ENCODE measurements at regions not wholly inside any gene's neighbourhood (a gene's known extent, or its start where the extent isn't known, plus 50 kb on each side); places are given as distances from the start of the nearest gene placed in this dataset.
"Not testable (repeated sequence)": the region's sequence is repeated elsewhere in the genome, so short reads cannot be mapped to it uniquely, and the experiment has no call there.

DNA sequence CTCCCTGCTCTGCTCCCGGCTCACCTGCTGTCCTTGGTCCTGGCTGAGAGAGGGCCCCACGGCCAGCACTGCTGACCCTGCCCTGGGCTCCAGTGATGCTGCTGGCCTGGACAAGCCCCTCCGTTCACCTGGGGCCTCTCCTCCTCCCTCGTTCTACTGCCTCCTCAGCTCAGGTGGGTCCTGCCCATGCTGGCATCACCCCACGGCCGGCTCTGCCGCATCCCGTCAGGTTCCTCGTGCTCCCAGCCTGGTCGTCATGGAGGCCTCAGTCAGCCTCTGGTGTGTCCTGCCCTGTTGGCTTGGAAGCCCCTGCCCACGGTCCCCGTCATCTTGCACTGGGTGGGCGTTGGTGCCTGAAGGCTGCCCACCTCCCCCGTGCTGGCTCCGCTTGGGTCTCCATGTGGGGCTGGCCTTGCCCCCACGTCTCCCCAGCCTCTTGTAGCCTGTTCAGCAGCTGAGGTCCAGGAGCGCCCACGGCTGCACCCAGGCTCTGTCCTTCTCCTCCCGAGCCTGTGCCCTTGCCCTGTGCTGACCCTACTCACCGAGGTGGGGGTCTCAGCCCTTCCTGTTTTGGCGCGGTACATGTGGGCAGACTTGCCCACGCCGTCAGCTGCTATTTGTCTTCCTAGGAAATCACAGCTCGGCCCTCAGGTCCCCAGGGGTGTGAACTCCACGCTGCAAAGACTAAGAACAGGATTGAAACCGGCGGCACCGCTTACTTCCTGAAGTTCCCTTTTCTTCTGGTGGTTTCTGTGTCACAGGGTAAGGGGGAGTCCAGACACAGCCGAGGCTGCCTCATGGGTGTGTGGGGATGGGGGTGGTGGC is 121.6 kb downstream of the TMEM121 start:
- Histone ChIP-seq H3K4me1 (ENCODE audit: control insufficient read depth, extremely low read depth, insufficient read depth, low read length) (no peaks in the 10 kb centered on the region), H3K27ac (ENCODE audit: insufficient read depth, low read depth, low read length) (no peak overlapping the region), H3K9me3 (replicated peaks; ENCODE audit: control insufficient read depth, insufficient read depth, low read length) (peaks cover 3% of the 10 kb centered on the region), H3K36me3 (ENCODE audit: control insufficient read depth in 2 of 2, extremely low read depth in 1 of 2, insufficient read depth in 2 of 2, low read length in 2 of 2) (no peaks in the 10 kb centered on the region), H2AFZ (ENCODE audit: low read depth, low read length) (no peak overlapping the region), H4K20me1 (replicated peaks; ENCODE audit: control insufficient read depth, extremely low read depth, insufficient read depth, low read length) (no peaks in the 10 kb centered on the region), H3K4me2 (ENCODE audit: insufficient read depth, low read length) (no peak overlapping the region), H3K9me1 (replicated peaks; ENCODE audit: control insufficient read depth, extremely low read depth, insufficient read depth, low read length) (no peaks in the 10 kb centered on the region), H3K4me3 (replicated peaks in 1 of 3; ENCODE audit: insufficient read depth in 1 of 3, low read depth in 1 of 3, low read length in 3 of 3) (no peak overlapping the region), H3K9ac (replicated peaks; ENCODE audit: extremely low read depth, insufficient read depth, low read length) (no peak overlapping the region), H3K79me2 (ENCODE audit: control insufficient read depth, insufficient read depth, low read length) (no peaks in the 10 kb centered on the region), H3K27me3 (ENCODE audit: control insufficient read depth in 2 of 2, insufficient read depth in 2 of 2, low read length in 2 of 2) (no peaks in the 10 kb centered on the region)
- ChIA-PET POLR2A (no interaction called here), CTCF (no interaction called here)
- DNase-seq (ENCODE audit: low read depth, low spot score) (no peak), FAIRE-seq (no peak)
- TF ChIP-seq CTCF (IDR thresholded peaks at IDR 0.05; ENCODE audit: extremely low read depth in 1 of 2, insufficient read depth in 1 of 2, low read depth in 1 of 2, low read length in 2 of 2): no peak
- TF ChIP-seq POLR2AphosphoS5 (IDR thresholded peaks at IDR 0.05; ENCODE audit: insufficient read depth, low read depth, low read length): no peak
- TF ChIP-seq EZH2 (IDR thresholded peaks at IDR 0.05; ENCODE audit: borderline replicate concordance, low read depth, low read length, severe bottlenecking): no peak
- no peak for TF ChIP-seq POLR2A (IDR thresholded peaks at IDR 0.05; ENCODE audit: low read depth, low read length)
- TF ChIP-seq JUN (IDR thresholded peaks at IDR 0.05; ENCODE audit: borderline replicate concordance, insufficient read depth, insufficient read length, low read depth): no peak
- no peak for TF ChIP-seq GATA2 (IDR thresholded peaks at IDR 0.05; ENCODE audit: insufficient read depth, insufficient read length, low read depth, low read length)
- no peak for TF ChIP-seq MYC (IDR thresholded peaks at IDR 0.05; ENCODE audit: low read depth, low read length)
- TF ChIP-seq MAX (IDR thresholded peaks at IDR 0.05; ENCODE audit: insufficient read depth, insufficient read length): no peak
- no peak for TF ChIP-seq FOS (IDR thresholded peaks at IDR 0.05; ENCODE audit: borderline replicate concordance, insufficient read depth, low read length)
- dilution Hi-C loops (cut with MboI; ENCODE audit: extremely low pct_ligation_motif_present, low sequenced_read_pairs): no loop called here
- intact Hi-C loops (cut with micrococcal nuclease): no loop called here
- BruUV-seq (replicated peaks): no TSS peak

GRCh38 chr14:105648609-105649535 is 122.5 kb downstream of the TMEM121 start:
- POLR2A ChIA-PET; H3K27me3 ChIP-seq (ENCODE audit: control insufficient read depth in 2 of 2, insufficient read depth in 2 of 2, low read length in 2 of 2); H3K4me1 ChIP-seq (ENCODE audit: control insufficient read depth, extremely low read depth, insufficient read depth, low read length); H3K9me3 ChIP-seq (replicated peaks; ENCODE audit: control insufficient read depth, insufficient read depth, low read length); H3K9ac ChIP-seq (replicated peaks; ENCODE audit: extremely low read depth, insufficient read depth, low read length); H3K4me3 ChIP-seq (replicated peaks in 1 of 3; ENCODE audit: insufficient read depth in 1 of 3, low read depth in 1 of 3, low read length in 3 of 3); FAIRE-seq; H3K4me2 ChIP-seq (ENCODE audit: insufficient read depth, low read length); H3K79me2 ChIP-seq (ENCODE audit: control insufficient read depth, insufficient read depth, low read length); H4K20me1 ChIP-seq (replicated peaks; ENCODE audit: control insufficient read depth, extremely low read depth, insufficient read depth, low read length); DNase-seq (ENCODE audit: low read depth, low spot score); H3K36me3 ChIP-seq (ENCODE audit: control insufficient read depth in 2 of 2, extremely low read depth in 1 of 2, insufficient read depth in 2 of 2, low read length in 2 of 2); BruUV-seq (replicated peaks); H3K27ac ChIP-seq (ENCODE audit: insufficient read depth, low read depth, low read length); CTCF ChIA-PET; dilution Hi-C loops (cut with MboI; ENCODE audit: extremely low pct_ligation_motif_present, low sequenced_read_pairs); intact Hi-C loops (cut with micrococcal nuclease); H2AFZ ChIP-seq (ENCODE audit: low read depth, low read length); H3K9me1 ChIP-seq (replicated peaks; ENCODE audit: control insufficient read depth, extremely low read depth, insufficient read depth, low read length): not testable (repeated sequence)

All from endothelial cell of umbilical vein (primary cell).